ENCODE measurements at regions not wholly inside any gene's neighbourhood (a gene's known extent, or its start where the extent isn't known, plus 50 kb on each side); places are given as distances from the start of the nearest gene placed in this dataset.

DNA sequence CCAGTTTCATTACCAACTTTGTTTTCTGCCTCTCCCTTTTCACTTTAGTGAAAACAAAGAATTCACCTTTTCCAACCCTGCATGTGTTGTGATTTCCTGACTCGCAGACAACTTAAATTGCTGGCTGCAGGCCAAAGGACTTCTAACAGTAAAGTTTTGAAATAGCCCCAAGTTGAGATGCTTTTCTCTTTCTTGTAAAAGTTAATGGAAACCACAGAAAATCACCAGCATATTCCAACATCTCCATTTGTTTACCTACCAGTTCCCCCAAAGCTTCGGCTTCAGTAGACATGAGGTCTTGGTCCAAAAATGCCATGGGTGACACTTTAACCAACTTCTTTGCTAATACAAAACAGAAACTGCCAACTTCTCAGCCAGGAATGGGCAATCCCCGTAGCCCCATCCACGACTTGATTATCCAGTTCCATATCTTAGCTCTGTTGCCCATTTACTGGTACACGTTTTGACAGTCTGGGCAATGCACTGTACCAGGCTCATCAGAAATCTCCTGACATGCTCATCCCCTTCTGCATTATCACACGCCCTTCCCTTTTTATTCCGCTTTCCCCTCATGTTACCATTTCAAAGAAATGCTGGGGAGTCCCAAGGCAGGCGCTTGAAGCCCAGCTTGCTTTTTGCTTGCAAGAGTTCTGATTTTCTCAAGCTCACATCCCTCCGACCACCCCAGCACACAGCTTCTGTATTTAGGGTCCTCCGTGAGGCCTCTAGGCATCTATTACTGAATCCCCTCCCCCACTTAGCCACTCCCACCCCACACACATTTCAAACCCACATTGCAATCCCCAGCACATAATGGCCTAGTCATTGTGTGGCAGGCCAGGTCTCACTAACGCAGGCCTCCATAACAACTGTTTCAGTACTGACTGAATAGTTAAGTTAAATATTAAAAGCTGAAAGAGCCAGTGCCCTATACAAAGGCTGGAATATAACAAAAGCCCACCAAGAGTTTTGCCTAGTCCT, 137.9 kb upstream of the S100G start:
- DNase-seq, result no peak

DNA sequence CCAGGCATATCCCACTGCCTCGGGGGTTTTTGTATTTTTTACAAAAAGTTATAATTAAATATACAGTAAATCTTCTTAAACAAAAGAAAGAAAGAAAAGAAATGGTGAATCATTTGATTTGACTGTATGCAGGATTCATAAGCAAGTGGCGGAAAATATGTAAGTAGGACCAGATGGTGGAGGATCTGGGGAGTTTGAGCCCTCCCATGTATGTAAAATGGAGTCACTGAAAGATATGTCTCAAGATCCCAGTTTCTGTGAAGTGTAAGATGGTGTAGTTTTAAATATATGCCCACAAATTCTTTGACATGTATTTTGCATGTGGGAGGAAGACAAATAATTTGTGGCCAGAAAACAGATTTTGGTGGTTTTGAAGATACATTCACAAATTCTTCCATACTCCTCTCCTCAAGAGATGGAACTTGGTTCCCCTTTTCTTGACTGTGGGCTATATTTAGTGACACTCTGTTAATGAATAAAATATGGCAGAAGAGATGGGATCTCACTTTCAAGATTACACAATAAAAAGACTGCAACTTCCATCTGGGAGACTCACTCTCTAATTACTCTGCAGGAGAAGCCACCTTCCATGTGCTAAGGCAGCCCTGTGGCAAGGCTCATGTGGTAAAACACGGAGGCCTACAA, 133.6 kb upstream of the S100G start:
- peak; percentile 8 for DNase-seq

DNA sequence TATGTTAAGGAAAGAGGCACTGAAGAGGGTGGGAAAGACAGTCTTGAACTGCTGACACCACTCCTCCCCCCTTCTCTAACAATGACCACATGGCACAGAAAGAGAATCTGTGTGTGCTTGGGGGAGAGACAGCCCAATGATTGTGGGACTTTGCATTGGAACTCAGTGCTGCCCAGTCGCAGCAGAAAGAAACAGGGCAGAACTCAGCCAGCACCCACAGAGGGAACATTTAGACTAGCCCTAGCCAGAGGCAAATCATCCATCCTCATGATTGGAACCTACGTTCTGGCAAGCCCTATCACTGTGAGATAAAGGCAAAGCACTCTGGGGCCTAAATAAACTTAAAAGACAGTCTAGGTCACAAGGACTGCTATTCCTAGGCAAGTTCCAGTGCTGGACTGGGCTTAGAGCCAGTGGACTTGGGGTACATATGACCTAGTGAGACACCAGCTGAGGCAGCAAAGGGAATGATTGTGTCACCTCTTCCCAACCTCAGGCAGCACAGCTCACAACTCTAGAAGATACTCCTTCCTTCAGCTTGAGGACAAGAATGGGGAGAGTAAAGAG, 132.8 kb upstream of the S100G start:
- DNase-seq, result no peak

DNA sequence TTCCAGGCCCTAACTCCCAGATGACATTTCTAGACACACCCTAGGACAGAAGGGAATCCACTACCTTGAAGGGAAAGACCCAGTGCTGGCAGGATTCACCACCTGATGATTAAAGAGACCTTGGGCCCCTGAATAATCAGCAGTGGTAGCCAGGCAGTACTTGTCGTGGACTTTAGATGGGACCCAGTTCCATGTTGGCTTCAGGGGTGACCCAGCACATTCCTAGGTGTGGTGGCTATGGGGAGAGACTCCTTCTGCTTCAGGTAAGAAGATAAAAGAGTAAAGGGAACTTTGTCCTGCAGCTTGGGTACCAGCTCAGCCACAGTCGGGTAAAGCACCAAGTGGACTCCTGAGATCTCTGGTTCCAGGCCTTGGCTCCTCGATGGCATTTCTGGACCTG, 131.8 kb upstream of the S100G start:
- DNase-seq, result no peak

DNA sequence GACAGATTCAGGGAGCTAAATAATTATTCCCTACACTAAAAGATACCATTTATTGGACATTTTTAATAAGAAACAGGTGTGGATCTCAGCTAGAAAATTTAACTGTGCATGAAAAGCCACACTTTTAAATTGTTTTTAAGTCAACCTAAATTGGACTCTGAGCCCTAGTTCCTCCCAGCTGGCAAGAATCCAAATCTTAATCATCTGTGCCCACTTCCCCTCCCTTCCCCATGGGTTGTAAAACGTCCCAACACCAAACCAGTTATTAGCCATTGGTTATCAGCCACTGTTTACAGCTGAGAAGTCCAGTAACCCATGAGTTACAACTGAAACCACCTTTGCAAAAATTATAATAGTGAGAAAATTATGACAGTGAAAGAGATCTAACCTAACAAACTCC, 125.6 kb upstream of the S100G start:
- DNase-seq, result no peak

DNA sequence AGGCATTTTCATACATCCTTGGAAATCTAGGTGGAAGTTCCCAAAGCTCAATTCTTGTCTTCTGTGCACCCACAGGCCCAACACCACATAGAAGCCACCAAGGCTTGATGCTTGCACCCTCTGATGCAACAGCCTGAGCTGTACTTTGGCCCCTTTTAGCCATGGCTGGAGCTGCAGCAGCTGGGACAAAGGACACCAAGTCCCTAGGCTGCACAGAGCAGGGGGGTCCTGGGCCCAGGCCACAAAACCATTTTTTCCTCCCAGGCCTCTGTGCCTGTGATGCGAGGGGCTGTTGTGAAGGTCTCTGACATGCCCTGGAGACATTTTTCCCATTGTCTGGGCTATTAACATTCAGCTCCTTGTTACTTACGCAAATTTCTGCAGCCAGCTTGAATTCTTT, 124.0 kb upstream of the S100G start:
- DNase-seq, result no peak

DNA sequence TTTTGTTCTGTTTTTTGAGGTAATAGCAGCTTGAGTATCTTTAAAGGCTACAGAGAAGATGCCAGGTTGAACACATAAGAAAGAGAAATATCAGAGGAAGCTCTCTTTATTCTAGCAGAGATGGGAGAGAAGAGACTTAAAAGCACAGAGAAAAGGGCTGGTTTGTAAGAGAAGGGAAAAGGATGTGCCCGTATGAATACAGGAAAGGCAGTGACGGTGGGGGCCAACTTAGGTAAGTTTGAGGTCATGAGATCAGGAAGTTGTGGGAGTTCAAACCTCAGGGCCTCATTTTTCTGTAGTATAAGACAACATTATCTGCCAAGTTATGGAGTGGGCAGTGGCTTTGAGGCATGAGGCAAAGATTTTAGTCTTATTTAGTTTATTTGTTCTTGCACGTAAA, 121.3 kb upstream of the S100G start:
- DNase-seq, result no peak

Measured in OCI-M1 (cell line).